Gastrocnemius medialis (tissue), 4 donors: ENCODE measurements at regions not wholly inside any gene's neighbourhood (a gene's known extent, or its start where the extent isn't known, plus 50 kb on each side); places are given as distances from the start of the nearest gene placed in this dataset.
"Not testable (repeated sequence)": the region's sequence is repeated elsewhere in the genome, so short reads cannot be mapped to it uniquely, and the experiment has no call there.

Experiments used
- ATAC-seq, 2 donors: fragments of 150-250 bp; one replicate each; pipeline ENCODE4 v1.9.1; 2016
- DNase-seq, 2 donors: peaks; one replicate each; pipeline ENCODE4 v3.0.0-alpha.2; 2019
- H3K27ac ChIP-seq, 4 donors: fragments of 200-600 bp; sonication (generic); 1 replicate in 1 of 4; 2 replicates in 3 of 4; pipeline ENCODE4 v1.5.1; 2016 to 2018; ENCODE audit warnings: mild to moderate bottlenecking in 2 of 4, moderate library complexity in 1 of 4
- H3K27me3 ChIP-seq, 3 donors: fragments of 200-600 bp; sonication (generic) in 2 of 3; 1 replicate in 1 of 3; 2 replicates in 2 of 3; pipeline versions ENCODE4 v1.5.1 to v1.6.0; 2016 to 2019; ENCODE audit warnings: mild to moderate bottlenecking in 1 of 3, moderate library complexity in 1 of 3
- H3K36me3 ChIP-seq, 2 donors: fragments of 200-600 bp; sonication (generic) in 1 of 2; one replicate each; pipeline ENCODE4 v1.5.1; 2017 to 2018
- H3K4me1 ChIP-seq, 2 donors: fragments of 200-600 bp; sonication (generic) in 1 of 2; one replicate each; pipeline ENCODE4 v1.5.1; 2016 to 2017; ENCODE audit warnings: mild to moderate bottlenecking in 2 of 2
- H3K4me3 ChIP-seq, 4 donors: fragments of 200-600 bp; sonication (generic) in 3 of 4; 1 replicate in 1 of 4; 2 replicates in 3 of 4; pipeline ENCODE4 v1.5.1; 2016 to 2019; ENCODE audit warnings: mild to moderate bottlenecking in 2 of 4
- H3K9me3 ChIP-seq, 3 donors: fragments of 200-600 bp; sonication (generic) in 2 of 3; 1 replicate in 1 of 3; 2 replicates in 2 of 3; pipeline ENCODE4 v1.5.1; 2016 to 2019
- POLR2A ChIP-seq, 2 donors: fragments of 450-650 bp; IDR thresholded peaks; one replicate each; pipeline ENCODE4 v1.6.1; 2017; ENCODE audit warnings: antibody characterized with exemption in 2 of 2, mild to moderate bottlenecking in 2 of 2, moderate library complexity in 2 of 2
- in situ Hi-C, 4 donors: fragments of 200-750 bp; cut with MboI; loops; one replicate each; pipeline versions ENCODE4 v1.15.0 to v1.8.0; 2017; ENCODE audit warnings: low sequenced_read_pairs in 4 of 4
- intact Hi-C: fragments of 100-400 bp; cut with DNase I; formaldehyde crosslinking; loops from one replicate; pipeline ENCODE4 v1.15.1; 2023; ENCODE audit warnings: low total_unique reads
- TF ChIP-seq, protein P1 (sequence below), 5 experiments: fragments of 450-650 bp in 3 of 5; fragments of 200-600 bp in 2 of 5; sonication (generic) in 2 of 5; IDR thresholded peaks in 4 of 5; conservative IDR thresholded peaks in 1 of 5; 1 replicate in 4 of 5; 2 replicates in 1 of 5; pipeline ENCODE4 v1.5.1; 2016 to 2019; ENCODE audit warnings: antibody characterized with exemption in 5 of 5, mild to moderate bottlenecking in 3 of 5, moderate library complexity in 3 of 5

- no peaks in the 10 kb centered on the region for H3K36me3 ChIP-seq
- H3K9me3 ChIP-seq = no peaks in the 10 kb centered on the region
- DNase-seq = no peak
- H3K27me3 ChIP-seq = no peaks in the 10 kb centered on the region
- TF ChIP-seq, protein P1, sequence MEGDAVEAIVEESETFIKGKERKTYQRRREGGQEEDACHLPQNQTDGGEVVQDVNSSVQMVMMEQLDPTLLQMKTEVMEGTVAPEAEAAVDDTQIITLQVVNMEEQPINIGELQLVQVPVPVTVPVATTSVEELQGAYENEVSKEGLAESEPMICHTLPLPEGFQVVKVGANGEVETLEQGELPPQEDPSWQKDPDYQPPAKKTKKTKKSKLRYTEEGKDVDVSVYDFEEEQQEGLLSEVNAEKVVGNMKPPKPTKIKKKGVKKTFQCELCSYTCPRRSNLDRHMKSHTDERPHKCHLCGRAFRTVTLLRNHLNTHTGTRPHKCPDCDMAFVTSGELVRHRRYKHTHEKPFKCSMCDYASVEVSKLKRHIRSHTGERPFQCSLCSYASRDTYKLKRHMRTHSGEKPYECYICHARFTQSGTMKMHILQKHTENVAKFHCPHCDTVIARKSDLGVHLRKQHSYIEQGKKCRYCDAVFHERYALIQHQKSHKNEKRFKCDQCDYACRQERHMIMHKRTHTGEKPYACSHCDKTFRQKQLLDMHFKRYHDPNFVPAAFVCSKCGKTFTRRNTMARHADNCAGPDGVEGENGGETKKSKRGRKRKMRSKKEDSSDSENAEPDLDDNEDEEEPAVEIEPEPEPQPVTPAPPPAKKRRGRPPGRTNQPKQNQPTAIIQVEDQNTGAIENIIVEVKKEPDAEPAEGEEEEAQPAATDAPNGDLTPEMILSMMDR (IDR thresholded peaks at IDR 0.05 in 4 of 5, conservative IDR thresholded peaks at IDR 0.05 in 1 of 5) = no peak
- no peak for TF ChIP-seq POLR2A (IDR thresholded peaks at IDR 0.05)
- H3K4me1 ChIP-seq = no peaks in the 10 kb centered on the region
- H3K4me3 ChIP-seq = no peak overlapping the region
- in situ Hi-C loops (no loop called here), intact Hi-C loops (no loop called here)
- ATAC-seq = no peak
- no peak overlapping the region for H3K27ac ChIP-seq
These were observed 537.1 kb upstream of the ANO3 start for GRCh38 chr11:25794804-25795203.

- Histone ChIP-seq H3K36me3 (no peaks in the 10 kb centered on the region), H3K9me3 (no peaks in the 10 kb centered on the region), H3K4me1 (no peaks in the 10 kb centered on the region), H3K4me3 (no peak overlapping the region), H3K27me3 (no peaks in the 10 kb centered on the region), H3K27ac (no peak overlapping the region)
- DNase-seq (no peak), ATAC-seq (no peak)
- TF ChIP-seq, protein P1 (IDR thresholded peaks at IDR 0.05 in 4 of 5, conservative IDR thresholded peaks at IDR 0.05 in 1 of 5) = no peak
- no peak for TF ChIP-seq POLR2A (IDR thresholded peaks at IDR 0.05)
- intact Hi-C loops = no loop called here
- in situ Hi-C loops = no loop called here
These were observed 515.5 kb upstream of the ANO3 start for GRCh38 chr11:25816411-25816810.

DNA sequence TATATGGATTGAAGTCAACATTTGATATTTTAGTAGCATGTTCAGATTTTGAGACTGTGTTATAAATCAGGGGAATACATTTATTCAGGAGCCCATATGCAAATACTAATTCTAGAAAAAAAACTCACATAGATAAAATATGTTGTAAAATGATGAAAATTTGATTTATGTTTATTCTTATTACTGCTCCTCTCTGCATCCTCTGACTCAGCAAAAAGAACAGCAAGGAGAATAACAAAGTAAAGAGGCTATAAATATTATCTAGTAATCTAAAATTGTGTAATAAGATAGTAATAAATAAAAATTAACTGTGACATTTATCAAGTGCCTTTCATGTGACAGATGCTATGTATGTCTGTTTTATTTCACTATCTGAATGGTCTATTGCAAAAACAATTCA is 507.2 kb upstream of the ANO3 start:
- Histone ChIP-seq H3K4me1 (no peaks in the 10 kb centered on the region), H3K27me3 (no peaks in the 10 kb centered on the region), H3K9me3 (no peaks in the 10 kb centered on the region), H3K36me3 (no peaks in the 10 kb centered on the region), H3K27ac (no peak overlapping the region), H3K4me3 (no peak overlapping the region)
- DNase-seq (no peak), ATAC-seq (no peak)
- no peak for TF ChIP-seq POLR2A (IDR thresholded peaks at IDR 0.05)
- TF ChIP-seq, protein P1 (IDR thresholded peaks at IDR 0.05 in 4 of 5, conservative IDR thresholded peaks at IDR 0.05 in 1 of 5) = no peak
- in situ Hi-C loops = no loop called here
- intact Hi-C loops = no loop called here

GRCh38 chr11:25831485-25831884 is 500.4 kb upstream of the ANO3 start:
- DNase-seq, ATAC-seq, in situ Hi-C loops, intact Hi-C loops, H3K27ac ChIP-seq, H3K4me3 ChIP-seq, H3K4me1 ChIP-seq, H3K27me3 ChIP-seq, H3K36me3 ChIP-seq, H3K9me3 ChIP-seq: not testable (repeated sequence)

DNA sequence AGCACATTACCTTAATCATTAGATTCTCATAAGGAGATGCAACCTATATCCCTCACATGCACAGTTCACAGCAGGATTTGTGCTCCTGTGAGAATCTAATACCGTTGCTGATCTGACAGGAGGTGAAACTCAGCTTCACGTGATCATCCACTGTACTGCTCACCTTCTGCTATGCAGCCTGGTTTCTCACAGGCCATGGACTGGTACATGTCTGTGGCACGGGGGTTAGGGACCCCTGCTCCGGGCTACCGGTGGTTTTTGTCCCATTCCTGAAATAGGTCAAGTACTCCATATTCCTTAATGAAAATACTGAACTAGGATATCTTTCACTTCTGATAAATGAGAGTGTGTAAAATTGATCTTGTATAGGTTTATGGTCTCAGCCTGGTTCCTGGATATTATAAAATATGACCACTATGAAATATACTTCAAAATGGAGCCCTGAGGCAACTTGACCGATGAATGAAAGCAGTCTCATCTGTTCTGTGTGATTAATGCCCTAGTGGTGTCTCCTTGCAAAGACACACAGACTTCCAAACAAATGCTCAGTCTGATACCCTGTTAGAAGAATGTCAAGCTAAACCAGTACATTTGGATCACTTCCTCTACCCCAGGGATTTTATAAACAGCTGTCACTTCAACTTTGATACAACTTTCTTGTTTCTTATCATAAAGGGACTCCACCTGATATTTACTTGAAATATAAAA is 492.9 kb upstream of the ANO3 start:
- ATAC-seq (no peak), DNase-seq (no peak)
- no peaks in the 10 kb centered on the region for H3K4me1 ChIP-seq
- H3K27me3 ChIP-seq = no peaks in the 10 kb centered on the region
- H3K9me3 ChIP-seq = no peaks in the 10 kb centered on the region
- TF ChIP-seq POLR2A (IDR thresholded peaks at IDR 0.05) = no peak
- TF ChIP-seq, protein P1 (IDR thresholded peaks at IDR 0.05 in 4 of 5, conservative IDR thresholded peaks at IDR 0.05 in 1 of 5) = no peak
- no peak overlapping the region for H3K27ac ChIP-seq
- intact Hi-C loops = no loop called here
- in situ Hi-C loops = no loop called here
- H3K4me3 ChIP-seq = no peak overlapping the region
- no peaks in the 10 kb centered on the region for H3K36me3 ChIP-seq
